22Rv1 (cell line): ENCODE measurements at regions not wholly inside any gene's neighbourhood (a gene's known extent, or its start where the extent isn't known, plus 50 kb on each side); places are given as distances from the start of the nearest gene placed in this dataset.
"Not testable (repeated sequence)": the region's sequence is repeated elsewhere in the genome, so short reads cannot be mapped to it uniquely, and the experiment has no call there.

Experiments used
- CTCF ChIP-seq: fragments of 450-650 bp; IDR thresholded peaks from 2 replicates; pipeline ENCODE4 v1.5.1; 2017; ENCODE audit warnings: mild to moderate bottlenecking
- ZFX ChIP-seq: fragments of 450-650 bp; IDR thresholded peaks from 2 replicates; pipeline ENCODE4 v1.6.1; 2017; ENCODE audit warnings: antibody characterized with exemption, borderline replicate concordance

GRCh38 chr2:128679680-128680079, 361.0 kb upstream of the HS6ST1 start:
- not testable (repeated sequence) for TF ChIP-seq CTCF, ZFX
